DND-41 (cell line): ENCODE measurements at regions not wholly inside any gene's neighbourhood (a gene's known extent, or its start where the extent isn't known, plus 50 kb on each side); places are given as distances from the start of the nearest gene placed in this dataset.

Experiments used
- ATAC-seq: fragments of 200-7000 bp; cut with Tn5 transposase; 3 replicates; pipeline ENCODE4 v1.9.1; 2021; ENCODE audit warnings: low read depth; ENCODE audit not compliant: insufficient read depth
- DNase-seq: peaks from one replicate; pipeline ENCODE4 v3.0.0-alpha.2; 2020
- H2AFZ ChIP-seq: 2 replicates; pipeline ENCODE4 v1.6.0; 2012; ENCODE audit warnings: low read depth, low read length
- H3K27ac ChIP-seq: 2 replicates; pipeline ENCODE4 v1.5.1; 2012; ENCODE audit warnings: low read length, inconsistent platforms
- H3K27me3 ChIP-seq: fragments of 200-600 bp; sonication (generic); 2 replicates; pipeline ENCODE4 v1.6.0; 2012; ENCODE audit warnings: low read length, mild to moderate bottlenecking, inconsistent platforms; ENCODE audit not compliant: insufficient read depth, poor library complexity
- H3K36me3 ChIP-seq: 2 replicates; pipeline ENCODE4 v1.5.1; 2012; ENCODE audit warnings: low read length, inconsistent platforms; ENCODE audit not compliant: insufficient read depth
- H3K4me1 ChIP-seq: 2 replicates; pipeline ENCODE4 v1.5.1; 2012; ENCODE audit warnings: mild to moderate bottlenecking, low read length; ENCODE audit not compliant: insufficient read depth
- H3K4me2 ChIP-seq: 2 replicates; pipeline ENCODE4 v1.6.0; 2012; ENCODE audit warnings: mild to moderate bottlenecking, moderate library complexity, low read length, inconsistent platforms; ENCODE audit not compliant: insufficient read depth
- H3K4me3 ChIP-seq, 2 experiments: fragments of 200-600 bp in 1 of 2; shearing (Covaris generic) in 1 of 2; 2 replicates each; pipeline ENCODE4 v1.5.1; 2012 to 2016; ENCODE audit warnings: inconsistent platforms in 2 of 2, low read length in 2 of 2, mild to moderate bottlenecking in 2 of 2, low read depth in 1 of 2, moderate library complexity in 1 of 2
- H3K79me2 ChIP-seq: 2 replicates; pipeline ENCODE4 v1.6.0; 2012; ENCODE audit warnings: low read length, inconsistent platforms; ENCODE audit not compliant: insufficient read depth
- H3K9ac ChIP-seq: 2 replicates; pipeline ENCODE4 v1.6.0; 2012; ENCODE audit warnings: low read depth, mild to moderate bottlenecking, inconsistent platforms, low read length, moderate library complexity
- H3K9me3 ChIP-seq: 2 replicates; pipeline ENCODE4 v1.5.1; 2012; ENCODE audit warnings: low read length, moderate library complexity, mild to moderate bottlenecking, inconsistent platforms; ENCODE audit not compliant: insufficient read depth, severe bottlenecking
- H4K20me1 ChIP-seq: 2 replicates; pipeline ENCODE4 v1.6.0; 2012; ENCODE audit warnings: low read length; ENCODE audit not compliant: insufficient read depth
- CTCF ChIP-seq: IDR thresholded peaks from 2 replicates; pipeline ENCODE4 v1.5.1; 2012; ENCODE audit warnings: borderline replicate concordance, low read length, moderate library complexity, mild to moderate bottlenecking; ENCODE audit not compliant: poor library complexity, severe bottlenecking; ENCODE audit errors: extremely low read depth
- EZH2 ChIP-seq: IDR thresholded peaks from 3 replicates; pipeline ENCODE4 v1.6.1; 2012; ENCODE audit warnings: borderline replicate concordance, low read depth, mild to moderate bottlenecking, moderate library complexity, low read length, inconsistent platforms; ENCODE audit not compliant: severe bottlenecking

GRCh38 chr6:139850512-139850911 is 476.1 kb upstream of the CITED2 start:
- Histone ChIP-seq H3K79me2 (no peaks in the 10 kb centered on the region), H3K4me3 (no peak overlapping the region), H3K4me2 (no peak overlapping the region), H3K4me1 (no peaks in the 10 kb centered on the region), H3K9ac (no peak overlapping the region), H3K36me3 (no peaks in the 10 kb centered on the region), H3K9me3 (no peaks in the 10 kb centered on the region), H4K20me1 (no peaks in the 10 kb centered on the region), H3K27me3 (no peaks in the 10 kb centered on the region), H3K27ac (no peak overlapping the region), H2AFZ (no peak overlapping the region)
- ATAC-seq (no peak), DNase-seq (no peak)
- TF ChIP-seq CTCF = no peak
- no peak for TF ChIP-seq EZH2

GRCh38 chr6:139847457-139847813 is 473.0 kb upstream of the CITED2 start:
- no peak for DNase-seq

GRCh38 chr6:139846538-139847456 is 472.3 kb upstream of the CITED2 start:
- ATAC-seq (no peak), DNase-seq (no peak)
- Histone ChIP-seq H3K27me3 (no peaks in the 10 kb centered on the region), H4K20me1 (no peaks in the 10 kb centered on the region), H3K9ac (no peak overlapping the region), H3K27ac (no peak overlapping the region), H3K4me3 (no peak overlapping the region), H3K9me3 (no peaks in the 10 kb centered on the region), H2AFZ (no peak overlapping the region), H3K4me1 (no peaks in the 10 kb centered on the region), H3K4me2 (no peak overlapping the region), H3K36me3 (no peaks in the 10 kb centered on the region), H3K79me2 (no peaks in the 10 kb centered on the region)
- TF ChIP-seq EZH2 (no peak), CTCF (no peak)

More at GRCh38 chr6:139847457-139847813, 473.0 kb upstream of the CITED2 start:
- Histone ChIP-seq H3K9ac (no peak overlapping the region), H3K79me2 (no peaks in the 10 kb centered on the region), H3K4me3 (no peak overlapping the region), H3K27ac (no peak overlapping the region), H3K4me1 (no peaks in the 10 kb centered on the region), H3K4me2 (no peak overlapping the region), H4K20me1 (no peaks in the 10 kb centered on the region), H3K9me3 (no peaks in the 10 kb centered on the region), H2AFZ (no peak overlapping the region), H3K27me3 (no peaks in the 10 kb centered on the region), H3K36me3 (no peaks in the 10 kb centered on the region)
- ATAC-seq = no peak
- TF ChIP-seq CTCF = no peak
- TF ChIP-seq EZH2 = no peak

GRCh38 chr6:139844907-139845306 is 470.5 kb upstream of the CITED2 start:
- H4K20me1 ChIP-seq = no peaks in the 10 kb centered on the region
- DNase-seq (no peak), ATAC-seq (no peak)
- H3K27ac ChIP-seq = no peak overlapping the region
- H3K27me3 ChIP-seq = no peaks in the 10 kb centered on the region
- no peak overlapping the region for H3K9ac ChIP-seq
- H3K79me2 ChIP-seq = no peaks in the 10 kb centered on the region
- H3K36me3 ChIP-seq = no peaks in the 10 kb centered on the region
- no peak overlapping the region for H3K4me2 ChIP-seq
- no peak overlapping the region for H3K4me3 ChIP-seq
- H2AFZ ChIP-seq = no peak overlapping the region
- TF ChIP-seq EZH2 (no peak), CTCF (no peak)
- H3K9me3 ChIP-seq = no peaks in the 10 kb centered on the region
- no peaks in the 10 kb centered on the region for H3K4me1 ChIP-seq
